Fibroblast of upper back skin (primary cell): ENCODE measurements at regions not wholly inside any gene's neighbourhood (a gene's known extent, or its start where the extent isn't known, plus 50 kb on each side); places are given as distances from the start of the nearest gene placed in this dataset.
A peak's percentile ranks its signal among the peaks of the same experiment; 100 is the strongest.
"Not testable (repeated sequence)": the region's sequence is repeated elsewhere in the genome, so short reads cannot be mapped to it uniquely, and the experiment has no call there.

Experiments
- DNase-seq: peaks from one replicate; pipeline ENCODE4 v3.0.0-alpha.2; 2013

GRCh38 chr1:164343189-164343588, 215.8 kb upstream of the PBX1 start:
- DNase-seq = no peak

GRCh38 chr1:164347980-164348379, 211.0 kb upstream of the PBX1 start:
- no peak for DNase-seq

GRCh38 chr1:164356511-164356910, 202.5 kb upstream of the PBX1 start:
- no peak for DNase-seq

GRCh38 chr1:164360265-164360664, 198.7 kb upstream of the PBX1 start:
- no peak for DNase-seq

GRCh38 chr1:164361927-164362326, 197.1 kb upstream of the PBX1 start:
- DNase-seq = no peak

GRCh38 chr1:164363980-164364379, 195.0 kb upstream of the PBX1 start:
- DNase-seq = no peak

GRCh38 chr1:164366014-164366413, 193.0 kb upstream of the PBX1 start:
- no peak for DNase-seq

GRCh38 chr1:164369698-164370365, 189.2 kb upstream of the PBX1 start:
- peak; percentile 6 for DNase-seq

GRCh38 chr1:164380893-164381292, 178.1 kb upstream of the PBX1 start:
- DNase-seq = peak; percentile 87

GRCh38 chr1:164382384-164382783, 176.6 kb upstream of the PBX1 start:
- no peak for DNase-seq

- no peak for DNase-seq
Measured at GRCh38 chr1:164384262-164384661, 174.7 kb upstream of the PBX1 start.

GRCh38 chr1:164417016-164417704, 141.8 kb upstream of the PBX1 start:
- no peak for DNase-seq

- peak; percentile 43 for DNase-seq
Measured at GRCh38 chr1:164423136-164423535, 135.8 kb upstream of the PBX1 start.

GRCh38 chr1:164433141-164433817, 125.7 kb upstream of the PBX1 start:
- no peak for DNase-seq

GRCh38 chr1:164433818-164434170, 125.2 kb upstream of the PBX1 start:
- DNase-seq = no peak

- DNase-seq = peak; percentile 11
Measured at GRCh38 chr1:164440232-164440631, 118.8 kb upstream of the PBX1 start.

- no peak for DNase-seq
Measured at GRCh38 chr1:164443166-164443565, 115.8 kb upstream of the PBX1 start.

GRCh38 chr1:164443836-164444235, 115.1 kb upstream of the PBX1 start:
- DNase-seq = no peak

GRCh38 chr1:164446020-164446419, 113.0 kb upstream of the PBX1 start:
- no peak for DNase-seq

- no peak for DNase-seq
Measured at GRCh38 chr1:164452549-164452948, 106.4 kb upstream of the PBX1 start.

GRCh38 chr1:164456272-164456671, 102.7 kb upstream of the PBX1 start:
- DNase-seq = no peak

GRCh38 chr1:164459176-164459575, 99.8 kb upstream of the PBX1 start:
- DNase-seq = not testable (repeated sequence)

GRCh38 chr1:164466001-164466421, 93.0 kb upstream of the PBX1 start:
- DNase-seq = no peak

- DNase-seq = no peak
Measured at GRCh38 chr1:164466429-164466828, 92.6 kb upstream of the PBX1 start.
